IMR-90 (cell line): ENCODE measurements at regions not wholly inside any gene's neighbourhood (a gene's known extent, or its start where the extent isn't known, plus 50 kb on each side); places are given as distances from the start of the nearest gene placed in this dataset.

Experiments used
- ATAC-seq: fragments of 200-7000 bp; cut with Tn5 transposase; 2 replicates; pipeline ENCODE4 v1.9.1; 2020; ENCODE audit warnings: low read depth, mild to moderate bottlenecking, moderate library complexity
- BruUV-seq: library from RNA; stranded (reverse); fragments of 400-500 nt; replicated peaks from 2 replicates; lab custom pipeline; 2021; lab: Mats Ljungman, UMichigan
- CTCF ChIA-PET: fragments of 300-600 bp; formaldehyde crosslinking; extraction: SDS; loops from one replicate; lab custom pipeline; 2021; ENCODE audit warnings: antibody characterized with exemption; lab: Yijun Ruan, JAX
- POLR2A ChIA-PET: fragments of 300-600 bp; sonication (Branson Sonifier 250); formaldehyde crosslinking; loops from one replicate; lab custom pipeline; 2022; ENCODE audit warnings: antibody characterized with exemption; ENCODE audit not compliant: unreplicated experiment; lab: Charles Lee
- DNase-seq: peaks from one replicate; pipeline ENCODE4 v3.0.0; 2013
- H2AFZ ChIP-seq: replicated peaks from 2 replicates; pipeline ENCODE3; 2013; ENCODE audit warnings: low read length, mild to moderate bottlenecking; ENCODE audit not compliant: poor library complexity
- H2AK5ac ChIP-seq: 2 replicates; pipeline ENCODE4 v1.6.1; 2013; ENCODE audit warnings: low read depth, low read length, inconsistent platforms
- H2AK9ac ChIP-seq: replicated peaks from 2 replicates; pipeline ENCODE3; 2013; ENCODE audit warnings: mild to moderate bottlenecking, low read depth, low read length, moderate library complexity; ENCODE audit not compliant: poor library complexity
- H2BK120ac ChIP-seq: 2 replicates; pipeline ENCODE4 v1.6.1; 2013; ENCODE audit warnings: low read depth, low read length, inconsistent platforms
- H2BK15ac ChIP-seq: 3 replicates; pipeline ENCODE4 v1.6.1; 2013; ENCODE audit warnings: low read depth, low read length, inconsistent platforms
- H2BK20ac ChIP-seq: 2 replicates; pipeline ENCODE4 v1.6.1; 2013; ENCODE audit warnings: low read depth, mild to moderate bottlenecking, inconsistent platforms, low read length, moderate library complexity
- H2BK5ac ChIP-seq: 2 replicates; pipeline ENCODE4 v1.6.1; 2013; ENCODE audit warnings: mild to moderate bottlenecking, low read depth, low read length, inconsistent platforms; ENCODE audit not compliant: poor library complexity, severe bottlenecking
- H3K14ac ChIP-seq: replicated peaks from 2 replicates; pipeline ENCODE4 v1.6.1; 2013; ENCODE audit warnings: low read depth, low read length, inconsistent platforms
- H3K18ac ChIP-seq: 2 replicates; pipeline ENCODE4 v1.6.1; 2013; ENCODE audit warnings: low read depth, low read length, control low read depth
- H3K23ac ChIP-seq: 2 replicates; pipeline ENCODE4 v1.6.1; 2013; ENCODE audit warnings: low read depth, low read length, inconsistent platforms
- H3K27ac ChIP-seq: 2 replicates; pipeline ENCODE4 v1.5.1; 2013; ENCODE audit warnings: mild to moderate bottlenecking, control low read depth, low read length; ENCODE audit not compliant: insufficient read depth
- H3K27me3 ChIP-seq: 2 replicates; pipeline ENCODE4 v1.6.1; 2013; ENCODE audit warnings: low read length; ENCODE audit not compliant: control insufficient read depth, insufficient read depth
- H3K36me3 ChIP-seq: 2 replicates; pipeline ENCODE4 v1.6.1; 2013; ENCODE audit warnings: low read length, mixed read lengths; ENCODE audit not compliant: control insufficient read depth, insufficient read depth
- H3K4ac ChIP-seq: 2 replicates; pipeline ENCODE4 v1.6.1; 2013; ENCODE audit warnings: low read depth, low read length, inconsistent platforms
- H3K4me1 ChIP-seq: 2 replicates; pipeline ENCODE4 v1.6.1; 2013; ENCODE audit warnings: low read length, mixed read lengths; ENCODE audit not compliant: control insufficient read depth, insufficient read depth
- H3K4me2 ChIP-seq: 2 replicates; pipeline ENCODE4 v1.6.1; 2013; ENCODE audit warnings: low read depth, mild to moderate bottlenecking, control low read depth, low read length, moderate library complexity
- H3K4me3 ChIP-seq: 2 replicates; pipeline ENCODE4 v1.5.1; 2013; ENCODE audit warnings: low read depth, mild to moderate bottlenecking, control low read depth, low read length, moderate library complexity; ENCODE audit not compliant: insufficient read depth
- H3K56ac ChIP-seq: 2 replicates; pipeline ENCODE4 v1.6.1; 2013; ENCODE audit warnings: low read length, inconsistent platforms; ENCODE audit not compliant: insufficient read depth; ENCODE audit errors: extremely low read depth
- H3K79me1 ChIP-seq, 2 experiments: 2 replicates each; pipeline ENCODE4 v1.6.1; 2013; ENCODE audit warnings: low read length in 2 of 2, inconsistent platforms in 1 of 2, low read depth in 1 of 2
- H3K9ac ChIP-seq: 2 replicates; pipeline ENCODE4 v1.6.1; 2013; ENCODE audit warnings: low read depth, low read length, control low read depth
- H3K9me1 ChIP-seq: 2 replicates; pipeline ENCODE4 v1.6.1; 2013; ENCODE audit warnings: low read length, inconsistent platforms; ENCODE audit not compliant: insufficient read depth
- H3K9me3 ChIP-seq: 2 replicates; pipeline ENCODE4 v1.6.1; 2013; ENCODE audit warnings: low read length; ENCODE audit not compliant: control insufficient read depth, insufficient read depth
- H4K20me1 ChIP-seq: 2 replicates; pipeline ENCODE4 v1.6.1; 2013; ENCODE audit warnings: low read length, inconsistent platforms; ENCODE audit not compliant: insufficient read depth
- H4K5ac ChIP-seq: 2 replicates; pipeline ENCODE4 v1.6.1; 2013; ENCODE audit warnings: mild to moderate bottlenecking, low read depth, low read length, control low read depth
- H4K8ac ChIP-seq, 2 experiments: 2 replicates each; pipeline ENCODE4 v1.6.1; 2013; ENCODE audit warnings: low read depth in 2 of 2, low read length in 2 of 2, control low read depth in 1 of 2, inconsistent platforms in 1 of 2
- H4K91ac ChIP-seq: 2 replicates; pipeline ENCODE4 v1.6.1; 2013; ENCODE audit warnings: low read depth, low read length, inconsistent platforms; ENCODE audit not compliant: insufficient read depth
- CHD1 ChIP-seq: IDR thresholded peaks from 2 replicates; pipeline ENCODE4 v1.6.1; 2012; ENCODE audit warnings: low read depth, low read length, improper control_type of control experiment
- MXI1 ChIP-seq: IDR thresholded peaks from 2 replicates; pipeline ENCODE4 v1.6.1; 2012; ENCODE audit warnings: low read depth, mild to moderate bottlenecking, low read length, moderate library complexity, borderline replicate concordance
- POLR2A ChIP-seq: IDR thresholded peaks from 2 replicates; pipeline ENCODE4 v1.6.1; 2012; ENCODE audit warnings: mild to moderate bottlenecking, low read depth, low read length
- RFX5 ChIP-seq: IDR thresholded peaks from 2 replicates; pipeline ENCODE4 v1.8.0; 2012; ENCODE audit warnings: low read depth, mild to moderate bottlenecking, low read length, moderate library complexity
- SMC3 ChIP-seq: fragments of 150-350 bp; IDR thresholded peaks from 2 replicates; pipeline ENCODE4 v1.6.1; 2016; ENCODE audit warnings: low read depth, mild to moderate bottlenecking, antibody characterized with exemption, low read length, moderate library complexity
- WGBS, 2 experiments: methylation state at CpG; one replicate each; pipeline versions ENCODE4 v1.1.5 to v1.1.7; 2013; ENCODE audit warnings: missing lambda C conversion rate in 2 of 2; ENCODE audit not compliant: insufficient read length in 1 of 2; ENCODE audit errors: extremely low coverage in 2 of 2; 5-methylcytosine and 5-hydroxymethylcytosine counted together
- dilution Hi-C: fragments of 300-500 bp; cut with HindIII; formaldehyde crosslinking; loops from one replicate; pipeline ENCODE4 v1.14.3; 2018; ENCODE audit warnings: low sequenced_read_pairs; ENCODE audit not compliant: unreplicated experiment
- in situ Hi-C: fragments of 300-500 bp; cut with MboI; formaldehyde crosslinking; loops from 3 replicates; pipeline ENCODE4 v1.14.3; 2019; ENCODE audit warnings: low sequenced_read_pairs, inconsistent platforms, mixed read lengths
- intact Hi-C: fragments of 100-400 bp; cut with micrococcal nuclease; formaldehyde crosslinking; loops from 2 replicates; pipeline ENCODE4 v1.10.0; 2022

- no peak overlapping the region for H2AK5ac ChIP-seq
- no peak overlapping the region for H2AFZ ChIP-seq
- H3K27ac ChIP-seq, result no peak overlapping the region
- whole genome bisulfite sequencing, 2 experiments, result no CpG with 5 or more reads among the region's 1 CpG
- no peak overlapping the region for H3K56ac ChIP-seq
- H3K4me3 ChIP-seq, result no peak overlapping the region
- no peak overlapping the region; the same call in 1 of the 2 replicates for H3K4me2 ChIP-seq
- no peak overlapping the region for H4K91ac ChIP-seq
- H3K18ac ChIP-seq, result no peak overlapping the region
- H2AK9ac ChIP-seq, result no peak overlapping the region
- H3K36me3 ChIP-seq, result no peaks in the 10 kb centered on the region
- H4K5ac ChIP-seq, result no peak overlapping the region
- in situ Hi-C loops, result no loop called here
- intact Hi-C loops, result no loop called here
- H3K79me1 ChIP-seq, result no peaks in the 10 kb centered on the region
- H3K9ac ChIP-seq, result no peak overlapping the region
- CTCF ChIA-PET, result interaction anchor here (1.1 kb wide), 1 partner anchor 17 kb away, joined by 3 read pairs; no protein-coding TSS in a partner anchor
- H3K4ac ChIP-seq, result no peak overlapping the region
- H4K20me1 ChIP-seq, result no peaks in the 10 kb centered on the region
- no peak for TF ChIP-seq RFX5
- no peak for TF ChIP-seq SMC3
- TF ChIP-seq MXI1, result no peak
- TF ChIP-seq POLR2A, result no peak
- no peak for TF ChIP-seq CHD1
- no peaks in the 10 kb centered on the region for H3K9me3 ChIP-seq
- no peak overlapping the region for H2BK5ac ChIP-seq
- H3K9me1 ChIP-seq, result no peaks in the 10 kb centered on the region
- H2BK20ac ChIP-seq, result no peak overlapping the region
- no peak overlapping the region for H2BK15ac ChIP-seq
- H3K4me1 ChIP-seq, result no peaks in the 10 kb centered on the region
- no TSS peak for BruUV-seq
- DNase-seq, result no peak
- no peak overlapping the region for H3K14ac ChIP-seq
- dilution Hi-C loops, result no loop called here
- no peak overlapping the region for H3K23ac ChIP-seq
- ATAC-seq, result no peak
- H4K8ac ChIP-seq, result no peak overlapping the region
- no peaks in the 10 kb centered on the region for H3K27me3 ChIP-seq
- POLR2A ChIA-PET, result no interaction called here
- no peak overlapping the region for H2BK120ac ChIP-seq
Measured at GRCh38 chr1:95994643-95995042, 726.9 kb upstream of the PTBP2 start.
